ENCODE measurements at regions not wholly inside any gene's neighbourhood (a gene's known extent, or its start where the extent isn't known, plus 50 kb on each side); places are given as distances from the start of the nearest gene placed in this dataset.
"Not testable (repeated sequence)": the region's sequence is repeated elsewhere in the genome, so short reads cannot be mapped to it uniquely, and the experiment has no call there.

DNA sequence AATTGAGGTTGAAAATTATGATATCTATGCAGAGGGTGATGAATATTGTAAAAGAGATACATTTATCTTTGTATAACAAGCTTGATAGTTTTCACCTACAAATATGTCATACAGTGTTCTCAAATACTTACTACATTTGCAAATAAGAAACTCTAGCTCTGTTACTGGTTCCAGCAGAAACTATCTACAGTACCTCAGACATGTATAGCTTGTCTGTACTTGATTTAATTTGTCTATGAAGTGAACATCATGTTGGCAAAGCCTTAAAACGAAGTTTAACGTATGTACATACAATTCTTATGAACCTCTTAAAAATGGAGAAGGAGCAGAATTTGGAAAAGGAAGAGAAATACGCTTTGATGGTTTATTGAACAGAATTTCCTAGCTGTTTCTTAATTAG lies 201.4 kb upstream of the MARCKS start:
- DNase-seq (ENCODE audit: low read depth in 2 of 2), result no peak

DNA sequence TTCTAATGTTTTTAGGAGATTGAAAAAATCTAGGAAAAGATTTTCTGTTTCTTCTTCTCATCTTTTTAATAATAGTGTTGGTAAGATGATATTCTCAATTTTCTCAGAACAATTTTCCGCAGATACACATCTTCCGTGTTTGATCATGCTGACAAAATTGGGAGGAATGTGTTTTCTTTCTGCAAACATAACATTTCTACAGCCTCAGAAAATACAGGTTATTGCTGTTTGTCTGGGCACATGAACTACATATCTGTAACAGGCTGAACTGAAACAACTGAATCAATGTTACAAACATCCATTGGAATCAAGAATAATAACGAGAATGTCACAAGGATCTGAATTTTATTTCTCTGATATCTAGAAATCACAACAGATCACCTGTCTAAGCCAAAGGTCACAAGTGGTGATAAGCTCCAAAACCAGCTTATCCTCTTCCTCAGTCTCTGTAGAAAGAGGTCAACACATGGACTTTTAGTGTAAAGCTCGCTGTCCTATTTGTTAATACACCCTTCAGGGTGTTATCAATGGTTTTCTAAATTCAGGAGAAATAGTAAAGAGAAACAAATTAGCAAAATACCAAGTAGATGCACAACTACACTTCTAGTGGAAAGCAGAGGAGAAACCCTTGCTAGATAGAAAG lies 197.3 kb upstream of the MARCKS start:
- no peak for DNase-seq (ENCODE audit: low read depth in 2 of 2)

DNA sequence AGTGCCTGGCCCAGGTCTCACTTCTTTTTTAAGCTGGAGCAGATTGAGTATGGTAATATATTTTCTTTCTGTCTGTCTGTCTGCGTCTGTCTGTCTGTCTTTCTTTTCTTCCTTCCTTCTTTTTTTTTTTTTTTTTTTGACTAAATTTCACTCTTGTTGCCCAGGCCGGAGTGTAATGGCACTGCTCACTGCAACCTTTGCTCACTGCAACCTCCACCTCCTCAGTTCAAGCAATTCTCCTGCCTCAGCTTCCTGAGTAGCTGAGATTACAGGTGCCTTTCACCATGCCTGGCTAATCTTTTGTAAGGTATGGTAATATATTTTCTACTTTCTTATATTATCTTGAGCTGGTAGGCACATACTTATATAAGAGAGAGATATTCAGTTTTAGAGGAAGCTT lies 196.3 kb upstream of the MARCKS start:
- DNase-seq (ENCODE audit: low read depth in 2 of 2), result no peak

DNA sequence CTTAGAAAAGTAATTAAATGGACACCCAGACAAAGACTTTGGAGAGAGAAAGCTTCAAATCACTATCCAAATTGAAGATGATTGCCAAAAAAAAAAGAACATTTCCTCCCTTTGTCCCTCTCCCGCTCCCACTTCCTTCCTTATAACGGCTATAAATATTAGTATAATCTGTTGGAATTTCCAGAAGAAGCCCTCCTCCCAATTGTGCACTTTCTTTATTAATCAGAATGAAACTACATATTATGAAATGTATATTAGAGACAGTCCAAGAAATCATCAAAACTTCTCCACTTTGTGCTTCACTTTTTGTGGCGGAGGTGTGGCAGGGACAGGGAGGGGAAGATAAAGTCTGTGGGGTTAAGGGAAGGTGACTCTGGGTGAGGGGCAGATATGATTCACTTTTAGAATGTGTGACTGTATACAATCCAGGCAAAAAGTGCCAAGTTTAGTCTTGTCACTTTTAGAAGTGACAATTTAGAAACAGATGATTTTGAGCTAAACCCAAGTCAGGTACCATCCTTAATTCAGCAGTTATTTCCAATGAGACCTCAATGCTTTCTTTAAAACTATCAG lies 195.0 kb upstream of the MARCKS start:
- no peak for DNase-seq (ENCODE audit: low read depth in 2 of 2)

DNA sequence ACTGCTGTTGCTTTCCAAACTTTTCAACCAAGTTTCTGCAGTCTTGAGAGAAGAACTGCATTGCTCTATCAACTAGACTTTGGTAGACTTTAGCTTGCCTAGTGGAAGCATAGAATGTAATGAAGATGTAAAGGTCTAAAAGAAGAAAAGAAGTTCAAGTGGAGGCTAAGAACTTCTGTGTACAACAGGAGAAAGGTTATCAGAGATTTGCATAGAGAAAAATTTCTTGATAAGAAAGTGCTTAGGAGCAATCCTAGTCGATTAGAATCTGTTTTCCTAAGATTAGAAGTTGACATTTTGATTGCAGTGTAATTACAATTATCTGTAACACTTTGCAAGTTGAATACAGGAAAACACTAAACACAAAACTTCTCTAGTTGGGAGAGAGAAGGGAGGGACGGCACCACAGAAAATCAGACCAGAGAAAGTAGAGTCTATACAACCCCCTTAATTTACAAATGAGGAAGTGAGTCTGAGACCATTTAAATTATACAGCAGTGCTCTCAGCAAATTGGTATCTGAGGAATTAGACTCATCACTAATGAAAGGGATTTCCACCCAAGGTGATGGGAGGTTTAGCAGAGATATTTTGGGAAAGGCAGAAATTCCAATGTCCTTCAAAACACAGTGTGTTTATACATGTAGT lies 194.3 kb upstream of the MARCKS start:
- no peak for DNase-seq (ENCODE audit: low read depth in 2 of 2)

DNA sequence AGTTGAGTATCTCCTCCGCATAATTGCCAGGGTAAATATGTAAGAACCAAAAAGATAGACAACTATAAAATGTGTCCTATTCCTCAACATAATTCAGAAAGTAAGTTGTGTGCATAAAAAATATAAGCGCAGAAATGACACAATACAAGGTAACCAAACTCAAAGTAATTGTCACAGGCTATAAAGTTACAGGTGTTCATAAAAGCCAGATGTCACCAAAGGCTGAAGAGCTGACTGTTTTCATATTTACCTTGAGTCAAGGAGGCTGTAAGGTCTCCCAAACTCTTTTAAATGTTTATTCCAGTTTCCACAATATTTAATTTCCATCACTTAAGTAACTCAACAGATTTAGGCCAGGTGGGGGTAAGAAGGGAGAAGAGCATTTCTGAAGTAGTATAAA lies 192.2 kb upstream of the MARCKS start:
- no peak for DNase-seq (ENCODE audit: low read depth in 2 of 2)

DNA sequence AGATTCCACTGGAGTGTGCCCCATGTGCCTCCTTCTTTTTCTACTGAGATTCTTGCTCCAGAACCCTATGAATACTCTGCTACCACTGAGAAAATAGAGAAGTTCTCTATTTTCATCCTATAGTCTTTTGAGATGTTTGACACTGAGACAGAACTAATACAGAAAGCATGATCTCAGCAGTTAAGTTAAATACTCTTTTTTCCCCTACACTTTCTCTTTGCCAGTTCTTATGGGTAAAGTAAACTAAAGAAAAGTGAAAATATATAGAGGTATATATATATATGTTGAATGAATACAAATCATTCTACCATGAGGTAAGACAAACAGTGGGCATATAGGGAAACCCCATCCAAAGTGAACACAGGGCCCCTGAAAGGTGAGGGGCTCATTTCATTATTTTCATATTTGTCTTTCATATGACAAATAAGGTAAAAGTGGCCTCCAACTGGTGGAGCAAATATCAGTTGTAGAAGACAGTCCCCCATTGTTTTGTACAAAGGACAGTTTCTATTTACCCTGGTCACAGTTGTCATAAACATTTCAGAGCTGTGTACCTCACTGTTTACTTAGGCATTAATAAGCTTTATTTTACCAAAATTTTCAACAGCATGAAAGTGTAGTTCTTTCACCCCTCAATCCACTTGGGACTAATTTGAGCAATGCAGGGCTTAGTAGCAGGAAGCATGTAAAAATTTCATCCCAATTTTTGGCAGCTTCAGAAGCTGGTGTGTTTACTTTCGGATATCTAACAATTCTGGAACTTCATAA lies 188.3 kb upstream of the MARCKS start:
- no peak for DNase-seq (ENCODE audit: low read depth in 2 of 2)

DNA sequence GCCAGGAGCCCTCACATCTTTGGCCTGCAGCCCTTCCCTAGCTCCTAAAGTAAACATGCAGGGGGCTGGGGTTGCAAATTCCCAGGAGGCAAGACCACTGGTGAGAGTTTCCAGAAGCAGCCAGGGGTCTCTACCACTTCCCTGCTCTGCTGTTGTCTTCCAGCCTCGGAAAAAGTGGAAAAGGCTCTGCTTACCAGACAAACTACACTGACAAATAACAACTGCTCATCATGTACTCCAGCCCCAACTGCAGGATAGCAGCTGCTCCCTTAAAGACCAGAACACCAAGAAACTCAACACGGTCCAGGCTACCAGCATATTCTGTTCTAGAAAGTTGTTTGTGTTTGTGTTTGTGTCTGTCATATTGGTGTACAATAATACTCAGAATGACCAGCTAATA lies 187.5 kb upstream of the MARCKS start:
- DNase-seq (ENCODE audit: low read depth in 2 of 2), result no peak

DNA sequence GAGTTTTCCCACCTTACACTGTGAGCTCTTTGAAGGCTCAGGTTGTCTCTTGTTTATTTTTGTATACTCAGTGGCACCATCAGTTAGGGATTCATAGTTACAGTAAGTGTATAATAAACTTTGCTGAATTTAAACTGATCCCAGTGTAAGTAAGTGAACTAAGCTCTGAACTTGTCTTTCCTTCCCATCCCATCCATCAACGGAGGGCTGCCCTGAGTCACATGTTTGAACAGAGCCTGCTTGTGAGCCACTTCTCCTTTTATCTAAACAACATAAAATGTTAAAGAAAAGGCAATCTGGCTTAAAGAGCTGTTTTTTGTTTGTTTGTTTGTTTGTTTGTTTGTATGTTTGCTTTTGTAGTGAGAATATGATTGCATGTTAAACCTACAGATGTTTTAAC lies 185.7 kb upstream of the MARCKS start:
- DNase-seq (ENCODE audit: low read depth in 2 of 2), result no peak

DNA sequence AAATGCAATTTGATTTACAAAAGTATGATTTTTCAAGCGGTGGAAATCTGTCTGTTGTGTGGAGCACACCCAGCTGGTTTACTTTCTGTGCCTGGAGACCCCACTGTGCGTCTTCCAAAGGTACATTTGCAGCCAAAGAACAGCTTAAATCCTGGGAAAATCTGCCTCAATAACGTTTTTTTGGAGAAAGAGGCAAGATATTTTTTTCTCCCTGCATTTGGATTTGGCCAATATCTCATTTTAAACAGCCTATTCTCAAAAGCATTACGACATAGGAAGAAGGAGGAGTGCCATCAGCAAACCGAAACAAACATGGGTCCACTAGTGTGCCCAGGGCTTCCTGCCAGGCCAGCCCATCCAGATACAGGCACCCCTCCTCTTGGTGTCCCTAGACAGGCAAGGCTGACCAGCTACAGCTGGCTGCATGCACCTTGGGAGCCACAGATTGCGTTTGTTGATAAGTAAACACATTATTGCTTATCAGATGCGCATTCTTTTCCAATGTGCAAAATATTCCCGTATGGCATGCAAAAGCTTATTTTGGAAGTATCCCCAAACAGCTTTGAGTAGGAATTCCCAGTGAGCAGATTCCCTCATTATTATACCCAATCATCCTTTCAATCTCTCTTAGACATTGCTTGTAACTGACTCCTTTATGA lies 184.5 kb upstream of the MARCKS start:
- no peak for DNase-seq (ENCODE audit: low read depth in 2 of 2)

DNA sequence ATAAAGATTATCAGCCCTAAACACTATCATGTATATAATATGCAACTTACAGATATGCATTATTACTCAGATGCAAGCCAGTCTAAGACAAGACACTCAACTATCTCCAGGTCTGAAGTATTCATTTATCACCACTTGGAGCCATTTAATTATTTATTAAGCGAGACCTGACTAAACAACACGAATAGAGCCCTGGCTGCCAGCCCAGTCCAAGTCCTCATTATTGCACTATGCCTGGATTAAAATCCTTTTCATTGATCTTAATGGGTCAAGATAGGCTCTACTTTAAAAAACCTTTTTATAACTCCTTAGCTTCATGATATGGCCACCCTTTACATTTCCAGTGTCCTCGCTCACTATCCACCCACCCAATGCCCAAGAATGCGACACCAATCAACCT lies 183.1 kb upstream of the MARCKS start:
- DNase-seq (ENCODE audit: low read depth in 2 of 2), result no peak

DNA sequence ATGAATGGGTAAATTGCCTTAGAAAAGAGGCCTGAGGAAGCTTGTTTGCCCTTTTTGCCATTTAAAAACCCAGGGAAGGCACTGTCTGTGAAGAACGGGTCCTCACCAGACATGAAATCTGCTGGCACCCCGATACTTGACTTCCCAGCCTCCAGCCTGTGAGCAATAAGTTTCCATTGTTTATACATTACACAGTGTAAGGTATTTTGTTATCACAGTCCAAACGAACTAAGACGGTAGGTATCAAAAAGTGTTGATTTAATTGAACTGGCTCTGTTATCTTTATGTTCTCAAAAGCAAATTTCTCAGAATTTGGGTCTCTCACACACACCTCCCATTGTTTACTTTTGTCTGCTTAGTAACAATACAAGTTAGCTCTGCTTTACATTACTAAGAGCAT lies 181.1 kb upstream of the MARCKS start:
- DNase-seq (ENCODE audit: low read depth in 2 of 2), result no peak

DNA sequence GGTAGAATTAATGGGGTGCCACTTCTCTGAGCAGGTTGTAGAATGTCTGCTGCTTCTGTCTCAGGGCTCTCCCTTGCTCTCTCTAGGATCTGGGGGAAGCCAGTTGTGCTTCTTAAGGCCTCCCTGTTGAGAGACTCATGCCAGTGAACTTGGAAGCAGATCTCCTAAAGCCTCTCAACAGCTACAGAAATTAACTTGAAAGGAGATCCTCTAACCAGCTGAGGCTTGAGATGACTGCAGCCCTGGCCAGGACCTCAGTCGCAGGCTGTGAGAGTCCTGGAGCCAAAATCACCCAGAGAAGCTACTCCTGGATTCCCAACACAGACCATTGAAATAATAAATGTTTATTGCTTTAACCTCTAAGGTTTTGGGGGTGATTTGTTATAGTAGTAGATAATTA lies 180.2 kb upstream of the MARCKS start:
- no peak for DNase-seq (ENCODE audit: low read depth in 2 of 2)

DNA sequence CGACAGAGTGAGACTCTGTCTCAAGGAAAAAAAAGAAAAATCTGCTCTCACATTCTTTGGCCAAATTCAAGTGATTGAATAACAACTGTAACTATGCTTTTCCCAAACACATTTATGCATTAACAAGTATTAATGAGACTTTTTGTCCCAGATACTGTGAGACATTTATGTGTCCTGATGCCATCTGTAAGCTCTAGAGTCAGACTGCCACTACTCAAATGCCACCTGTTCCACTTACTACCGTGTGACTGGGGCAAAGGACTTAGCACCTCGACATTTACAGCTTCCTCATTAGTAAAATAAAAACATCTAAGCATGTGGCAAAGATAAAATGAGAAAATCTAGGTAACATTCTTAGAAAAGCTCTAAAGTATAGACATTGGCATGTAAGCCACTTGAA lies 178.1 kb upstream of the MARCKS start:
- no peak for DNase-seq (ENCODE audit: low read depth in 2 of 2)

DNA sequence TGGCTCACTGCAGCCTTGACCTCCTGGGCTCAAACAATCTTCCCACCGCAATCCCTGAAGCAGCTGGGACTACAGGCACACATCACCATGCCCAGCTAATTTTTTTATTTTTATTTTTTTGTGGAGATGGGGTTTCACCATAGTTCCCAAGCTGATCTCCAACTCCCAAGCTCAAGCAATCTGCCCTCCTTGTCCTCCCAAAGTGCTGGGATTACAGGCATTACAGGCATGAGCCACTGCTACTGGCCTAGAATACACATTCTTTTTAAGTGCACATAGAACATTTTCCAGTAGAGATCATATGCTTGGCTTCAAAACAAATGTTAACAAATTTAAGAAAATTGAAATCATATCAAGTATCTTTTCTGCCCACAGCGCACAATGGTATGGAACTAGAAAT lies 176.8 kb upstream of the MARCKS start:
- DNase-seq (ENCODE audit: low read depth in 2 of 2), result no peak

DNA sequence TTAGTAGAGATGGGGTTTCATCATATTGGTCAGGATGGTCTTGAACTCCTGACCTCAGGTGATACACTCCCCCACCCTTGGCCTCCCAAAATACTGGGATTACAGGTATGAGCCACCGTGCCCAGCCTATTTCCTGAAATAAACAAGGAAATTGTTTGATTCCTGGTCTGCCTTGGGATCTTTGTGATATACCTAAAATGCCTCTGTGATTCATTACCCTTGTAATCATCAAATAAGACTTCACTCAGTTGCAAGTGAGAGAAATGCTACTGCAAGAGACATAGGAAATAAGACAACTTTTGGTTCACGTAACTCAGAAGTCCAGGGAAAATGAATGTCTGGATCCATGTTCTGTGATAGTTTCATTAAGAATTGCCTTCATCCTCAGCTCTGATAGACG lies 173.2 kb upstream of the MARCKS start:
- DNase-seq (ENCODE audit: low read depth in 2 of 2), result no peak

DNA sequence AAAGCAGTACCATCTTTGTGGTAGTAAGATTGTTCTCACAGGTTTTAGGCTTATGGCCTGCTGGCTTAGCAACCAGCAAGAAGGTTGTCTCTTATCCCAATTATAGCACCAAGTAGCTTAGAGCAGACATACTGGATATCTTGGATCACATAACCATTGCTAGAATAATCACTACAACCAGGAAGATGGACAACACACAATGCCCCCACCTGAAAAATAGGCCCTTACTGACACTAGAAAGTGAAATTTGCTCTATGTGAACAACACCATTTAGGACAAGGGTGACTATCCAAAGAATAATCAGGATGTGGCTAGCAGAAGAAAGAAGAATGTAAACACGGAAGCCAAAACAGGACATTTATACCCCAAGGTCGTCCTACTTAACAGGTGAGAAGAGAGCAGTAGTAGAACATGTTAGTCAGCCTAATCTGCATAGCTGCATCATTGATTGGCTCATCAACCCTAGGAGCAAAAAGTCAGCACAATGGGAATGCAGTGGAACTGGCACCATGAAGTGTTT lies 172.7 kb upstream of the MARCKS start:
- no peak for DNase-seq (ENCODE audit: low read depth in 2 of 2)

DNA sequence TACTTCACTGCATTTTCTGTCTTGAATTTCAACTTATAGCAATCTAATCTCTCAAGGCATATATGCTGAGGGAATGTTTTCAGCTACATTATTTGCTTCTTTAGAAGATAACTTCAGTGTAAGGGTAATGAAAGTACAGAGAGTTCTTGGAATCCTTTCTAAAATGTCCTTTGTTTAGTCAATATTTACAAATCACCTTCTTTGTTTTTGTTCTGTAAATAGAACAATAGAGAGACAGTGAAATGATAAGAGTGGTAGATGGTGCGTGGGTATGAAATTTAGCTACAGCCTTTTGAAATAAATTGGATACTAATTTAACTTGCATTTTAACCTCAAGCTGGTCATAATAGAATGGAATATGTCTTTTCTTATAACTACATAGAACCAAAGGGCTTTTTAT lies 171.1 kb upstream of the MARCKS start:
- DNase-seq (ENCODE audit: low read depth in 2 of 2), result no peak

DNA sequence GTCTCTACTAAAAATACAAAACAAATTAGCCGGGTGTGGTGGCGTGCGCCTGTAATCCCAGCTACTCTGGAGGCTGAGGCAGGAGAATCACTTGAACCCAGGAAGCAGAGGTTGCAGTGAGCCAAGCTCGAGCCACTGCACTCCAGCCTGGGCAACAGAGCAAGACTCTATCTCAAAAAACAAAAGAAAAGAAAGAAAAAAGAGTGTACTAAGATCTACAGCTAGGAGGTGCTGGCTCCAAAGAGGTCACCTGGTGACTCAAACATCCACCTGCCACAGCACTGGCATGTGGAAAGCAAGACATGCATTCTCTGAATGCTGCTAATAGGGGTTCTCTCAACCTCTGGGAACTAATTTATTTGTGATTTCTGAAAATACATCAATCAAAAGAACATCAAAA lies 167.5 kb upstream of the MARCKS start:
- DNase-seq (ENCODE audit: low read depth in 2 of 2), result not testable (repeated sequence)

DNA sequence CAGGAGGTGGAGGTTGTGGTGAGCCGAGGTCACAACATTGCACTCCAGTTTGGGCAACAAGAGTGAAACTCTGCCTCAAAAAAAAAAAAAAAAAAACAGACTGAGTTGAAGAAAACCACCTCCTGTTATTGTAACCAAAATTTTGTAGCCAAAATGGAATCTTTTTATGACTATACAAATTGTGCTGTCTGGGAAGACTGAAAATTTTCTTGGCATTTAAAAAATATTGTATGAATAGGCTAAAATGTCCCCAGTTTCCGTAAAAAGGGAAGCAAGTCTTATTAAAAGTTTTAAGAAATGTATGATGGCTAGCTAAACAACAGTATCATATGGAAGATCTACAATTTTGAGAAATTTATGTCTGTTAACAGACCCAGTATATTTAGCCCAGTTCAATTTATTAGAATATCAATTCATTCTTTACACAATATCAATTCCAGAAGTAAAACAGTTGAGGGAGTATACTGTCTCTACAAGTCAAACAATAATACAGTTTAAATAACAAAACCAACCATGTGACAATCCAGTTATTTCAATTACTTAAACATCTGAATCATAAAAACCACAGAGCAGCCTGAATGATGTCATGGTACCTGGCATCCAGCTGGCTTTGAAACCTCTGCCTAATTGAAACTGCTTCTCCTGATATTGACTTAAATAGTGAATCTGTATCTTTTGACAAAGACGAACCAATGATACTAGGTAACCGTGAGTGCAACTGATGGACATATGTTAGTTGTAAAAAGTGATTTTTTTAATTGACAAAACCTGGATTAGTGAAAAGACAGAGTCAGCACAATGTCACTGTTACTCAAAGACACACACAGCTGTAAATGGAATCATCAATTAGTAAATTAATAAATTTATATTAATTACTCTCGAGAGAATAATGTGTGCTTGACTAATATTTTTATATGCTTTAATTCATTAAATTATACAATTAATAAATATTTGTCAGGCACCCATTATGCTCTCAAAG lies 166.6 kb upstream of the MARCKS start:
- no peak for DNase-seq (ENCODE audit: low read depth in 2 of 2)

DNA sequence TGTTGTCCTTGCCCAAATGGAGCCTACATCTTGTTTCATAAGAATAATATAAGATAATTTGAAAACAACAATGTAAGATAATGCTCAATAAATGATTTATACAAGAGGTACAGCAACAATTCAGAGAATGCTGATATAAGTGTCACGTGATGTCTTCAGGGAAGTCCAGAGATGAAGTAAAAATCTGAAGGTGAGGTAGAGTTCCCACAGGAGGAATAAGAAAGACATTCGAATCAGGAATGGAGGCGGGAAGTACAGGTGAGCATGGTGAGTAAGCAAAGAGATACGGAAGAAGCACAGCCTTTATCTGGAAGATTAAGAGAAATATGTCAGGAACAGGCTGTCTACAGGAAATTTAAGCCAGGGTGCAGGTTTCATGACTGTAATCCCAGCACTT lies 165.9 kb upstream of the MARCKS start:
- no peak for DNase-seq (ENCODE audit: low read depth in 2 of 2)
